ENCODE measurements at regions not wholly inside any gene's neighbourhood (a gene's known extent, or its start where the extent isn't known, plus 50 kb on each side); places are given as distances from the start of the nearest gene placed in this dataset.

DNA sequence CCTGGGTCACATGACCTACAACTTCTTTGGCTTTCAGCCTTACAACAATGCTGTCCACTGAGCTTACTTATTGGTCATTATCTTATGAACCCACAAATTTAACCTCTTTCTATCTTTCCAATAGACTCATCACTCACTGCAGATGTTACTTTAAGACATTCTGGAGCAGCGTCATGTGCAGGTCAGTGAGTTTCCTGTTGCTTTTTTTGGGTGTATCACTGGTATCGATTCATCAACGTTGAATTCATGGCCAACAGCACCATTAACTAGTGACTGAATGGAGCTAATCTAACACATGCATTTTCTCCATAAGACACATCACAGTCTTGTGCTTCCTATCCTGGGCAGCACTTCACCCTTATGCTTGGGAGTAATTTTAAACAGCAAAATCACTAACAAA, 672.6 kb upstream of the CDH18 start:
- Mint-ChIP-seq H3K4me1 (no peaks in the 10 kb centered on the region), H3K27me3 (ENCODE audit: low read depth in 3 of 3) (no peaks in the 10 kb centered on the region), H3K4me3 (no peak overlapping the region), H3K36me3 (no peaks in the 10 kb centered on the region), H3K27ac (no peak overlapping the region), H3K9me3 (peaks cover 5 to 39% (median 10%) of the 10 kb centered on the region in 6 donors)
- DNase-seq: no peak

DNA sequence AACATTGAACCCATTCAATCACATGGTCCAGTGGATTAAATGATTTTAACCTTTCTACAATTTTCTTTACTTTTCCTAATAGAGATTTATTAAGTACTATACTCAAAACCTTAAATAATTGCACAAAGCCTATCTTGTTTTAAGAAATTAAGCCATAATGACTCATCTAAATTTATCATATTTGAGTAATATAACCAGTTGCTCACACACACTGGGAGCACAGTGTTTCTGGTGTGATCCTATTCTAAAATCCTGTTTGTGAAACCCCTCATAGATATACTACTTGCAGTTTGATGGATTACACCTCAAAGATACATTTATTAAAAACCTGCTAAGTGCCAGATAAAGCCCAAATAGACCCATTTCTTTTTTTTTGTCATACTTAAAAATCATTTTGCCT, 668.3 kb upstream of the CDH18 start:
- Mint-ChIP-seq H3K36me3 (peaks cover 0 to 3% (median 0%) of the 10 kb centered on the region in 3 donors), H3K27me3 (ENCODE audit: low read depth in 3 of 3) (no peaks in the 10 kb centered on the region), H3K9me3 (peaks cover 8 to 35% (median 20%) of the 10 kb centered on the region in 6 donors), H3K27ac (no peak overlapping the region), H3K4me3 (no peak overlapping the region), H3K4me1 (no peaks in the 10 kb centered on the region)
- no peak for DNase-seq

DNA sequence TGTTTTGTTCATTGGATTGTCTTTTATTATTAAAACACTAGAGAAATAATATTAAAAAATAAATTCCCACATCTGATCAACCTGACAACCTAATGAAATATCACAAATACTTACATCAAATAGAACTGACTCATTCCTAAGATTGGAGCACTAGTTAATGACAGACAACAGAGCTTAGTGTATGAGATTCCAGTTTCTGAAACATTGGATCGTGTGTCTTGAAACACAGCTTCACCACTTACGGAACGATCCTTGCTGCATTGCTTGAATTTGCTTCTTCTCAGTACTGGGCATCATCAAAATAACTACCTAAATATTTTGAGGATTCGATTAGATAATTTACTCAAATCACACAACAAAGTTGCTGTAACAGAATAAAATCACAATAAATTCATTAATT, 667.2 kb upstream of the CDH18 start:
- H3K27ac Mint-ChIP-seq: no peak overlapping the region
- no peaks in the 10 kb centered on the region for H3K27me3 Mint-ChIP-seq (ENCODE audit: low read depth in 3 of 3)
- DNase-seq: no peak
- peaks cover 0 to 3% (median 0%) of the 10 kb centered on the region in 3 donors for H3K36me3 Mint-ChIP-seq
- H3K4me1 Mint-ChIP-seq: no peaks in the 10 kb centered on the region
- H3K4me3 Mint-ChIP-seq: no peak overlapping the region
- H3K9me3 Mint-ChIP-seq: peaks cover 13 to 39% (median 28%) of the 10 kb centered on the region in 6 donors

DNA sequence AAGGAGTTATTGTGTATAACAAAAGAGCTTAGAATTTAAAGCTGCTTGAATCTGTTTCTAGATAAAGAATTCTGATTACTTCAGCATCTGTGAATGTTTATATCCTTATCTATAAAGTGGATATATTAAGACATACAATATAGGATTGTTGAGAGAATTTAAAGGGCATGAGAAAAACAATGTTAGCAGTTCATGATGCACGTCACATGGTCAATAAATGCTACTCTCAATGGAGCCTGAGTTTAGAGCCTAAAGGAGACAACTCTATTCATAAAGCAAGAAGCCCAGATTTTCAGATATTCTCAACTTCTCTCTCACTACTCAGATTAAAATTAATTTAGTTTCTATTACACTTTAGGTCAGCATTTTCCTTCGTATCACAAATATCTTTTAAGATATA, 666.7 kb upstream of the CDH18 start:
- Mint-ChIP-seq H3K4me1 (no peaks in the 10 kb centered on the region), H3K9me3 (peaks cover 17 to 44% (median 30%) of the 10 kb centered on the region in 6 donors), H3K4me3 (no peak overlapping the region), H3K36me3 (peaks cover 0 to 3% (median 0%) of the 10 kb centered on the region in 3 donors), H3K27ac (no peak overlapping the region), H3K27me3 (ENCODE audit: low read depth in 3 of 3) (peaks cover 0 to under 1% (median 0%) of the 10 kb centered on the region in 3 donors)
- DNase-seq: no peak

DNA sequence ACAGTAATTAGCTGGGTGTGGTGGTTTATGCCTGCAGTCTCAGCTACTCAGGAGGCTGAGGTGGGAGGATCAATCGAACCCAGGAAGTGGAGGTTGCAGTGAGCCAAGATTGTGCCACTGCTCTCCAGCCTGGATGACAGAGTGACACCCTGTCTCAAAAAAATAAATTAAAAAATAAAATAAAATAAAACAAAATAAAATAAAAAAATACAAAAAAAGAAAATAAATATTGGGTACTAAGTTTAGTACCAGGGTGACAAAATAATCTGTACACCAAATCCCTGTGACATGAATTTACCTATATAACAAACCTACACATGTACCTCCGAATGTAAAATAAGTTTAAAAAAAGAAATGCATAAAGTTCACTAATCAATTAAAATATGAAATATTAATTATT, 666.0 kb upstream of the CDH18 start:
- DNase-seq: no peak
- Mint-ChIP-seq H3K4me3 (no peak overlapping the region), H3K27ac (no peak overlapping the region), H3K27me3 (ENCODE audit: low read depth in 3 of 3) (peaks cover 0 to 2% (median 0%) of the 10 kb centered on the region in 3 donors), H3K36me3 (peaks cover 0 to 3% (median 0%) of the 10 kb centered on the region in 3 donors), H3K9me3 (peaks cover 17 to 49% (median 35%) of the 10 kb centered on the region in 6 donors), H3K4me1 (no peaks in the 10 kb centered on the region)

DNA sequence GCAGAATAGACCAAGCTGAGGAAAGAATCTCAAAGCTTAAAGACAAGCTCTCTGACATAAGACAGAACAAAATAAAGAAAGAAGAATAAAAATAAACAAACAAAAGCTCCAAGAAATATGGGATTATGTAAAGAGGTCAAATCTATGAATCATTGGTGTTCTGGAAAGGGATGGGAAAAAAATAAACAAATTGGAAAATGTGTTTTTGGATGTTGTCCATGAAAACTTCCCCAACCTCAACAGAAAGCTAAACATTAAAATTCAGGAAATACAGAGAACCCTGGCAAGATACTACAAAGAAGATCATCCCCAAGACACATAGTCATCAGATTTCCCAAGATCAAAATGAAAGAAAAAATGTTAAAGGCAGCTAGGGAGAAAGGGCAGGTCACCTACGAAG, 662.0 kb upstream of the CDH18 start:
- Mint-ChIP-seq H3K36me3 (peaks cover 0 to 3% (median 0%) of the 10 kb centered on the region in 3 donors), H3K27me3 (ENCODE audit: low read depth in 3 of 3) (peaks cover 0 to 2% (median 0%) of the 10 kb centered on the region in 3 donors), H3K4me3 (no peak overlapping the region), H3K9me3 (peaks cover 29 to 55% (median 41%) of the 10 kb centered on the region in 6 donors), H3K27ac (no peak overlapping the region), H3K4me1 (no peaks in the 10 kb centered on the region)
- DNase-seq: no peak

DNA sequence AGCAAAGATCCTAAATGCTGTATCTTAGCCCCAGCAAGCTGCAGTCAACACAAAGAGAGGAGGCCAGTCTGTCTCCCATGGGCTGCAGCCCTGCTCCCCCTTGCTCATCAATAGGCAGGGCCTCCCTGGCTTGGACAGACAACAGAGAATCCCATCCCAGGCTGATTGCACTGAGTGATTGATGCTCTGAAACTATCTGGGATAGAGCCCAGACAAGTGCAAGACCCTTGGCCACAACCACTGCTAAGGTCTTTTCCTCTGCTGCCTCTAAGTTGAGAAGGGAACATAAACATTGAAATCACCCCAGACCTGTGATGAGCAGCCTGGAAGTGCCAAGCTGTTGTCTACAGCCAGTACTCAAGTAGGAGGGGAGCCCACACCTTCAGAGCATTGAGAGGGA, 661.0 kb upstream of the CDH18 start:
- H3K4me1 Mint-ChIP-seq: no peaks in the 10 kb centered on the region

DNA sequence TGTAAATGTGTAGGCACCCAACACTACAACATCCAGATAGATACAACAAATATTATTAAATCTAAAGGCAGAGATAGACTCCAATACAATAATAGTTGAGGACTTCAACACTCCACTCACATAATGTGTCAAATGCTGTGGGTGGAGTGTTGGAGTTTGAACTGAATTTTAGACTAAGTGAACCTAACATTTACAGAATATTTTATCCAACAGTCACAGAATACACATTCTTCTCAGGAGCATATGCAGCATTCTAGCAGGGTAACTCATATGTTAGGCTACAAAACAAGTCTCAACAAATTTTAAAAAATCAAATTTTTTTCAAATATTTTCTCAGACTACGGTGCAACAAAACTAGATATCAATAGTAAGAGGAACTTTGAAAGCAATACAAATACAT, 648.7 kb upstream of the CDH18 start:
- Mint-ChIP-seq H3K27me3 (ENCODE audit: low read depth in 3 of 3) (peaks cover 0 to 2% (median 0%) of the 10 kb centered on the region in 3 donors), H3K4me3 (no peak overlapping the region), H3K36me3 (no peaks in the 10 kb centered on the region), H3K4me1 (no peaks in the 10 kb centered on the region), H3K27ac (no peak overlapping the region), H3K9me3 (peaks cover 18 to 45% (median 30%) of the 10 kb centered on the region in 6 donors)
- no peak for DNase-seq

More for the DNA sequence above, 661.0 kb upstream of the CDH18 start:
- peaks cover 0 to 3% (median 0%) of the 10 kb centered on the region in 3 donors for H3K36me3 Mint-ChIP-seq
- H3K27me3 Mint-ChIP-seq (ENCODE audit: low read depth in 3 of 3): peaks cover 0 to 2% (median 0%) of the 10 kb centered on the region in 3 donors
- no peak overlapping the region for H3K27ac Mint-ChIP-seq
- no peak for DNase-seq
- peaks cover 29 to 55% (median 41%) of the 10 kb centered on the region in 6 donors for H3K9me3 Mint-ChIP-seq
- no peak overlapping the region for H3K4me3 Mint-ChIP-seq

DNA sequence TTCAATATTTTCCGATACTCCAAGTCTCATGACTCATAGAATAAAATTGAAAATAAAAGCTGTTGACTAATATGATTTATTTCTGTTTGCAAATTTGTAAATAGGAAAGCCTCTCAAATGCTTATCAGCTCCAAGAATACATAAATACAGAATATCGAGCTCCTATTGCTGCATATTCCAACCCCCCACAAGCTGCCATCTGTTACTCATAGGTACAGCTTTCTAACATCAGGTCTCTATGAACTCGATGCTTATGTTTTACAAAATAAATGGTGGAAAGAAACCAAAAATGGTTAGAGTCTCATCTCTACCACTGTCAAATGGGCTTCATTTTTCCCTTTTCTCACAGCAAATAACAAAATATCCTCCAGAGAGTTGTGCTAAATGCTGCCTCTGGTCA, 631.6 kb upstream of the CDH18 start:
- no peaks in the 10 kb centered on the region for H3K27me3 Mint-ChIP-seq (ENCODE audit: low read depth in 3 of 3)
- no peaks in the 10 kb centered on the region for H3K36me3 Mint-ChIP-seq
- H3K4me3 Mint-ChIP-seq: no peak overlapping the region
- H3K27ac Mint-ChIP-seq: no peak overlapping the region
- H3K9me3 Mint-ChIP-seq: peaks cover 2 to 30% (median 14%) of the 10 kb centered on the region in 6 donors
- H3K4me1 Mint-ChIP-seq: no peaks in the 10 kb centered on the region
- no peak for DNase-seq

DNA sequence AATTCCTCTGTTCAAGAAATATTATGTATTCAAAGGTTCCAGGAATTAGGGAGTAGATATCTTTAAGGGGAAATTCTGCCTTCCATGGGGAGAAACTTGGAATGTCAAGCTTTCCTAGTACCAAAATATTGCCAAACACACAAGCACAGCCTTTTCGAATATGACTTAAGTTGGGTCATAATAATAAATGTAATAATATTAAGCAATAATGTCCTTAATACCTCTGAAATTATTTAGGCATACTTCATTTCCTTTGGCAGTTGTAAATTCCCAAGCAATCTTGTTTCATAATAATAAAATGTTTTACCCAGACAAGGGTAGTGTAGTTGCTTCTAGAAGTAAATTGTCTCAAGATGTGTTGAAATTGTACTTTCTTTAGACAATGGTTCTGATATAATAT, 630.3 kb upstream of the CDH18 start:
- no peak for DNase-seq
- Mint-ChIP-seq H3K27ac (no peak overlapping the region), H3K36me3 (no peaks in the 10 kb centered on the region), H3K27me3 (ENCODE audit: low read depth in 3 of 3) (peaks cover 0 to 1% (median 0%) of the 10 kb centered on the region in 3 donors), H3K4me3 (no peak overlapping the region), H3K4me1 (no peaks in the 10 kb centered on the region), H3K9me3 (peaks cover 2 to 41% (median 18%) of the 10 kb centered on the region in 6 donors)

DNA sequence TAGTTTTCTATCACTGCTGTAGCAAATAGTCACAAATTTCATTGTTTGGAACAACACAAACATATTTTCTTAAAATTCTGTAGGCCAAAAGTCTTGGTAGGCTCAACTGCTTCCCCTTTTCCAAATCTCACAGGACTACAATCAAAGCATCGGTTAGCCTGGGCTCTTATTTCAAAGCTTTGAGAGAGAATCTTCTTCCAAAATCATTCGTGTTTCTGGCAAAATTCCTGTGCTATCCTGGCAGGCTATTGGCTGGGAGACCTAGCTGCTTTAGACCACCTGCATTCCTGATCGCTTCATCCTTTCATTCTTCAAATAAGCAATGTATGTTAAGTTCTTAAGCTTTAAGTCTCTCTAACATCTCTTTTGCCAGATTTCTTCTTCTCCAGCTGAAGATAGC, 629.8 kb upstream of the CDH18 start:
- no peak for DNase-seq
- H3K36me3 Mint-ChIP-seq: no peaks in the 10 kb centered on the region
- no peaks in the 10 kb centered on the region for H3K4me1 Mint-ChIP-seq
- no peak overlapping the region for H3K27ac Mint-ChIP-seq
- H3K4me3 Mint-ChIP-seq: no peak overlapping the region
- H3K9me3 Mint-ChIP-seq: peaks cover 2 to 45% (median 18%) of the 10 kb centered on the region in 6 donors
- peaks cover 0 to 1% (median 0%) of the 10 kb centered on the region in 3 donors for H3K27me3 Mint-ChIP-seq (ENCODE audit: low read depth in 3 of 3)

DNA sequence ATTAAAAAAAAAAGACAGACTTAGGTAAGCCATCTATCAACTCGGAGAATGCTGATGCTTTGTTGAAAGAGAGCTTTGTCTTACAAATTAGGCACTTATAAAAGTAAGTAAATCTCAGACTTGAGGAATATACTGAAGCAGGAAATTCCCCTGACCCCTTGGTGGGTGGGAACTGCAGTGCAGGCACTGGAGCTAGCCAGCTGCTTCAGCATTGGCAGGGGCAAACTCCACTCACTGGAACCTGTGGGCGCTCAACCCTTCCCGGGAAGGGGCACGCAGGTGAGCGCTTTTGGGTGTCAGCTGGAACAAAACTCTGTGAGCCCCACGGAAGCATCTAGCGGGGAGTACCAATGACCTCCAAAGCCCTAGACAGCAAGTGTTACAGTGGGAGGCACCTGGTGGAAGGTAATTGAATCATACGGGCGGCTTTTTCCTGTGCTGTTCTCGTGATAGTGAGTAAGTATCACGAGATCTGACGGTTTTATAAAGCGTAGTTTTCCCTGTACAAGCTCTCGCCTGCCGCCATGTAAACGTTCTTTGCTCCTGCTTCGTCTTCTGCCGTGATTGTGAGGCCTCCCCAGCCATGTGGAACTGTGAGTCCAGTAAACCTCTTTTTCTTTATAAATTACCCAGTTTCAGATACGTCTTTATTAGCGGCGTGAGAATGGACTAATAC, 628.0 kb upstream of the CDH18 start:
- no peak for DNase-seq
- H3K27me3 Mint-ChIP-seq (ENCODE audit: low read depth in 3 of 3): peaks cover 0 to 1% (median 0%) of the 10 kb centered on the region in 3 donors
- no peak overlapping the region for H3K4me3 Mint-ChIP-seq
- H3K27ac Mint-ChIP-seq: no peak overlapping the region
- no peaks in the 10 kb centered on the region for H3K36me3 Mint-ChIP-seq
- H3K4me1 Mint-ChIP-seq: no peaks in the 10 kb centered on the region
- H3K9me3 Mint-ChIP-seq: peaks cover 3 to 53% (median 22%) of the 10 kb centered on the region in 6 donors

DNA sequence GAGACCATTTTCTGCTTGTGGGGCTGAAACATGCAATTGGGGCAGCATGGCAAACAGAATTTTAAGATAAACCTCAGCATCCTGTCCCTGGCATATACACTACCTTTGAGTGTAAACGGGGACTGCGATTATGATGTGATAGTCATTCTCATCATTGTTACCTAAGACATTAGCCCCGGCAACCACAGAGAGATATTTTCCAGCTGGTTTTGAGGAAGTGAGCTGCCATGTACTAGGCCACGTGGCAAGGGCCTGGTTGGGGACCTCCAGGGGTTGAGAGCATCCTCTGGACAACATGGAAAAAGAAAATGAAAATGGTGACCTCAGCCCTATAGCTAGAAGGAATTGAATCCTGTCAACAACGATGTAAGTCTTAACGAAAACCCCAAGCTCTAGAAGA, 623.6 kb upstream of the CDH18 start:
- no peak overlapping the region for H3K27ac Mint-ChIP-seq
- H3K4me3 Mint-ChIP-seq: no peak overlapping the region
- H3K4me1 Mint-ChIP-seq: no peaks in the 10 kb centered on the region
- H3K27me3 Mint-ChIP-seq (ENCODE audit: low read depth in 3 of 3): peaks cover 0 to 1% (median 0%) of the 10 kb centered on the region in 3 donors
- H3K9me3 Mint-ChIP-seq: peaks cover 5 to 52% (median 30%) of the 10 kb centered on the region in 6 donors
- DNase-seq: no peak
- H3K36me3 Mint-ChIP-seq: peaks cover 0 to 2% (median 0%) of the 10 kb centered on the region in 3 donors

DNA sequence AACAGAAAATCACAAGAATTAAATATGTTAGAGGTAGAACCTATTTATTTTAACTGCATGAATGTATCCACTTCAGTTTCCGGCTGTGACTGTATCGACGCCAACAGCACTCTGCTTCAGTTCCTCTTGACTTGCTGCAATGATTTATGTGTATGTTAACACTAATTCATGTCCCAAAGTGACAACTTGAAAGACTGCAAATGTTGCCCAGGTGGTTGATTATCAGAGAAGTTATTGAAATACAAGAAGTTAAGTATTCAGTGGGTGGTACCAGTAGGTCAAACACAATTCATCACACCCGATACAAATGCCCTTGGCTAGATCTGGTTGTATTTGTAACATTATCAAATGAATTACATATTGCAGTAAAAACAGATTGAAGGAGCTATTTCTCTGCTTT, 622.7 kb upstream of the CDH18 start:
- peaks cover 0 to 3% (median 0%) of the 10 kb centered on the region in 3 donors for H3K36me3 Mint-ChIP-seq
- no peaks in the 10 kb centered on the region for H3K4me1 Mint-ChIP-seq
- no peak overlapping the region for H3K27ac Mint-ChIP-seq
- H3K9me3 Mint-ChIP-seq: peaks cover 10 to 57% (median 34%) of the 10 kb centered on the region in 6 donors
- no peak for DNase-seq
- H3K4me3 Mint-ChIP-seq: no peak overlapping the region
- peaks cover 0 to 1% (median 0%) of the 10 kb centered on the region in 3 donors for H3K27me3 Mint-ChIP-seq (ENCODE audit: low read depth in 3 of 3)

DNA sequence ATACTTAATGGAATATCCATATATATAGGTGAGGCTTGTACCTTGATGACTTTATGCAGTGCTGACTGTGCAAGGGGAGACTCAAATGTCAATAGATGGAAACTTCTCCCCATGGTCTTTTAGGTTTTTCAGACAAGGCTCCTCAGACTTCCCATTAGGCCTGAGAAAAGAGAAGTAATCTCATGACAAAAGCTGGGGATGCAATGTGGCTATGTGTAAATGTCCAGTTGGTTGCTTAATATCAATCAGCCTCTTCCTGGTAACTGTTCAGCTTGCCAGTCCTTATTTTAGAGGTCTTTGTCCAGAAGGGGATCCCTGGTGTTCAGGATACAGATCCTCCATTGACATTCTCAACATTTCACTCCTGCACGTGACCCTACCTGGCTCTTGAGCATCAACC, 621.1 kb upstream of the CDH18 start:
- H3K4me1 Mint-ChIP-seq: no peaks in the 10 kb centered on the region
- H3K4me3 Mint-ChIP-seq: no peak overlapping the region
- DNase-seq: no peak
- H3K27me3 Mint-ChIP-seq (ENCODE audit: low read depth in 3 of 3): peaks cover 0 to 1% (median 0%) of the 10 kb centered on the region in 3 donors
- H3K27ac Mint-ChIP-seq: no peak overlapping the region
- peaks cover 0 to 3% (median 0%) of the 10 kb centered on the region in 3 donors for H3K36me3 Mint-ChIP-seq
- H3K9me3 Mint-ChIP-seq: peaks cover 10 to 49% (median 37%) of the 10 kb centered on the region in 6 donors
